Urinary bladder (tissue), 3 donors: ENCODE measurements at regions not wholly inside any gene's neighbourhood (a gene's known extent, or its start where the extent isn't known, plus 50 kb on each side); places are given as distances from the start of the nearest gene placed in this dataset.

Experiments
- DNase-seq: peaks from one replicate; pipeline ENCODE4 v3.0.0-alpha.2; 2015; ENCODE audit errors: extremely low spot score
- H3K27ac ChIP-seq: one replicate; pipeline ENCODE4 v1.5.1; 2013; ENCODE audit warnings: low read depth, mild to moderate bottlenecking, moderate library complexity
- H3K36me3 ChIP-seq: one replicate; pipeline ENCODE4 v1.6.1; 2013; ENCODE audit warnings: mild to moderate bottlenecking, moderate library complexity; ENCODE audit not compliant: insufficient read depth
- H3K4me1 ChIP-seq: one replicate; pipeline ENCODE4 v1.6.1; 2013; ENCODE audit warnings: mild to moderate bottlenecking, moderate library complexity; ENCODE audit not compliant: insufficient read depth
- H3K4me3 ChIP-seq: one replicate; pipeline ENCODE4 v1.5.1; 2013; ENCODE audit warnings: low read depth, low read length
- WGBS: extraction: QIAGEN DNeasy Blood & Tissue Kit; methylation state at CpG from one replicate; pipeline ENCODE4 v1.1.7; 2013; 5-methylcytosine and 5-hydroxymethylcytosine counted together
- donor health status: healthy with polysubstance abuse.
- donor health status: healthy.

DNA sequence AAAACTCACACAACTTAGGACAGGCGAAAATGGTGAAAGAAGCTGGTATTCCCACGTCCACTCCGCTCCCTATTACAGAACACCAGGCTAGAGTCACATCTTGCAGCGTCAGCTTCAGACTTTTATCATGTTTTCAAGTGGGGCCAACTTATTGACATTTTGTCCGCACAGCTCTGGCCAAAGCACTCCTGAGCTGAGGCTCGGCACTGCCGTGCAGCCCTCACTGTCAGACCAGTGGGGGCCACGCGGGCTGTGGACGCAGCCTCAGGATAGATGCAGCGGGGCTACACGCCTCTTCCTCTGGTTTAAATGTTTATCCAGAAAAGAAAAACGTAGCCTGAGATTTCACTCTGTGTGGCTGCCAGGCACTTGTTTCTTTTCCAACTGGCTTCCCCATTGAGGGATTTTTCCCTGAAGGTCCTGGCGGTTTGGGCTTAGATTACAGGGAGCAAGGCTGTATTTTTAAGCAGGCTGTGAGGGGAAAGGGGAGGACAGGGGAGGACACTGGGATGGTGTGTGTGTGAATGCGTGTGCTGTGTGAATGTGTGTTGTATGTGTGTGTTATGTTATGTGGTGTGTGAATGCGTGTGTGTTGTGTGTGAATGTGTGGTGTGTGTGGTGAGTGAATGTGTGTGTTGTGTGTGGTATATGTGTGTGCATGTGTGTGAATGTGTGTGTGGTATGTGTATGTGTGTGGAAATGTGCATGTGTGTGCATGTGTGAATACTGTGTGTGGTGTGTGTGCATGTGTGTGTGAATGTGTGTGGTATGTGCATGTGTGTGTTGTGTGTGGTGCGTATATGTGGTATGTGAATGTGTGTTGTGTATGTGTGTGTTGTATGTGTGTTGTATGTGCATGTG is 267.6 kb downstream of the DCDC2C start:
- 36% methylated on average over 17 of the region's 17 CpGs for WGBS
- H3K27ac ChIP-seq = no peak overlapping the region
- H3K4me3 ChIP-seq = no peak overlapping the region
- DNase-seq = no peak
- no peaks in the 10 kb centered on the region for H3K36me3 ChIP-seq
- H3K4me1 ChIP-seq = no peaks in the 10 kb centered on the region

DNA sequence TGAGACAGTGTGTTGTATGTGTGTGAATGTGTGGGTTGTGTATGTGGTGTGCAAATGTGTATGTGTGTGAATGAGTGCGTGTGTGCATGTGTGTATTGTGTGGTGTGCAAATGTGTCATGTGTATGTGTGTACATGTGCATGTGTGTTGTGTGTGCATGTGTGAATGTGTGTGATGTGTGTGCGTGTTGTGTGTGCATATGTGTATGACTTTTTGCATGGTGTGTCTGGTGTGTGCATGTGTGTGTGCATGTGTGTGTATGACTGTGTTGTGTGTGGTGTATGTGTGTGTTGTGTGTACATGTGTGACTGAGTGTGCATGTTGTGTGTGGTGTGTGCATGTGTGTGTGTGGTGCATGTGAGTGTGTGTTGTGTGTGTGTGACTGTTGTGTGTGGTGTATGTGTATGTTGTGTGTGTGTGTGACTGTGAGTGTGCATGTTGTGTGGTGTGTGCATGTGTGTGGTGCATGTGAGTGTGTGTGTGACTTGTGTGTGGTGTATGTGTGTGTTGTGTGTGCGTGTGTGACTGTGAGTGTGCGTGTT is 268.3 kb downstream of the DCDC2C start:
- Histone ChIP-seq H3K4me3 (no peak overlapping the region), H3K27ac (no peak overlapping the region), H3K36me3 (no peaks in the 10 kb centered on the region), H3K4me1 (no peaks in the 10 kb centered on the region)
- 99% methylated on average over 4 of the region's 4 CpGs for WGBS
- DNase-seq = no peak

DNA sequence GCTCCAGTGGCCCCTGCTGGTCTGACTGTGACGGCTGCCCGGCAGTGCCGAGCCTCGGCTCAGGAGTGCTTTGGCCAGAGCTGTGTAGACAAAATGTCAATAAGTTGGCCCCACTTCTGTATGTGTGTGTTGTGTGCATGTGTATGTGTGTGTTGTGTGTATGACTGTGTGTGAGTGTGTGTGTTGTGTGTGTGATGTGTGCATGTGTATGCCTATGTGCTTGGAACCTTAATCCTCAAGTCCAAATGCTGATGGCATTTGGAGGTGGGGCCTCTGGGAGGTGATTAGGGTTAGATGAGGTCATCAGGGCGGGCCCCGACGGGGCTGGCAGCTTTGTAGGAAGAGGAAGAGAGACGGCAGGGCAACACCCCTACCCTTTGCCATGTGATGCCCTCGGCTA is 269.0 kb downstream of the DCDC2C start:
- no peak for DNase-seq
- 60% methylated on average over 9 of the region's 9 CpGs for WGBS
- H3K36me3 ChIP-seq = no peaks in the 10 kb centered on the region

DNA sequence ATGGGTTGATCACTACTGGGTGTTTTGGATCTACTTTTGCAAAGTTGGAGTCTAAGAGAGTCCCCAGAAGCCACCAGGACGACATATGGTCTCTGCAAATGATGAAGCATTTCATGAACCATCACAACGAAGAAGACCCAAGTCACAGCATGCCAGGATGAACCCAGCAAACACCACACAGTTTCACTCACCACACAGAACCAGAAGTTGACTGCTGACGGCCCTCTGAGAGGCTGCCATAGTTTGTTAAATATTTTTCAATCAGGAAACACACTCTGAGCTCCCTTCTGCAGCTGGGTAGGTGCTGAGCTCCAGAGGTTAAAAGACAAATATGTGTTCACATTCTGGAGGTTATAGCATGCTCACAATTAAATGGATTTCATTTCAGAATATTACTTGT is 271.4 kb downstream of the DCDC2C start:
- no peak overlapping the region for H3K4me3 ChIP-seq
- H3K36me3 ChIP-seq = no peaks in the 10 kb centered on the region
- H3K4me1 ChIP-seq = no peaks in the 10 kb centered on the region
- DNase-seq = no peak
- 72% methylated on average over 3 of the region's 3 CpGs for WGBS
- no peak overlapping the region for H3K27ac ChIP-seq

More for the DNA sequence above, 269.0 kb downstream of the DCDC2C start:
- no peaks in the 10 kb centered on the region for H3K4me1 ChIP-seq
- no peak overlapping the region for H3K27ac ChIP-seq
- no peak overlapping the region for H3K4me3 ChIP-seq

DNA sequence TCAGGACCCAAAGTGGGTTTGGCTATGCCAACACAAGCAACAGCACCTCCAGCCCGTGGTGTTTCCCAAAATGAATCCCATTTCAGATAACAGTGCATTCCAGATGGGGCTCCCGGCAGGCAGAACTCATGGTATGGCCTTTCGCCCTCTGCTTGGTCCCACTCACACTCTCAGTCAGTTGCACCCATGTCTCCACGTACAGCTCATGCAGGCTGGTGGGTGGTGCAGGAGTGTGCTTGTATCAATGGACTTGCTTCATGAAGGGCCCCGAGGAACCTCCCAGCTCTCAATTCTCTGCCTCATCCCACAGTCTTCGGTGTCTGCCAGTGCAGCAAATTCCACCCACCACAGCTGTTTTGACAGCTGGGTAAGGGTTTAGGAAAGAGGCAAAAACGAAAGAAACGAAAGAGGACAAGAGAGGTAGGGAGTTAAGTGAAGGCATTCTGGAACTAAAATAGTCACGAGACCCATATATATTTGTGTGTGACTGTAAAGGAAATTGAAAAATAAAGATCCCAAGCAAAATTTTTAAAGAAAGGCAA is 278.1 kb downstream of the DCDC2C start:
- WGBS = 79% methylated on average over 9 of the region's 9 CpGs
- Histone ChIP-seq H3K4me3 (no peak overlapping the region), H3K36me3 (no peaks in the 10 kb centered on the region), H3K27ac (no peak overlapping the region), H3K4me1 (no peaks in the 10 kb centered on the region)
- no peak for DNase-seq

DNA sequence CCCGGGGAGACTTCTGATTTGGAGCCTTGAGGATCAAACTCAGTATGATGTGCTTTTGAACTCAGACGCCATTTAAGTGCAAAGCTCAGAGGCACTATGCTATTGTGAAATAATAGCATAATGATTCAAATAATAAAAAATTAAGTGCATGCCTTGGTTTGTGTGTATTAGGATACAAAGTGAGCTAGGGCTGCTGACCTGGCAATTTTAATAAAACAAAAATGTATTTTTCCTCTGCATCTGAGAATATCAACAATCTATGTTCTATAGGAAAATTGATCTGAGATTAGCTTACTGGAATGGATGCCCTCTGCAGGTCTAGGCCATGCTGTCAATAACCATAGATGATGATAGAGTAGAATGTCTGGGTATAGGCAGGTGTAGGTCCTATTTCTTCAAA is 278.8 kb downstream of the DCDC2C start:
- Histone ChIP-seq H3K36me3 (no peaks in the 10 kb centered on the region), H3K4me3 (no peak overlapping the region), H3K4me1 (no peaks in the 10 kb centered on the region), H3K27ac (no peak overlapping the region)
- whole genome bisulfite sequencing = 86% methylated on average over 2 of the region's 2 CpGs
- no peak for DNase-seq

DNA sequence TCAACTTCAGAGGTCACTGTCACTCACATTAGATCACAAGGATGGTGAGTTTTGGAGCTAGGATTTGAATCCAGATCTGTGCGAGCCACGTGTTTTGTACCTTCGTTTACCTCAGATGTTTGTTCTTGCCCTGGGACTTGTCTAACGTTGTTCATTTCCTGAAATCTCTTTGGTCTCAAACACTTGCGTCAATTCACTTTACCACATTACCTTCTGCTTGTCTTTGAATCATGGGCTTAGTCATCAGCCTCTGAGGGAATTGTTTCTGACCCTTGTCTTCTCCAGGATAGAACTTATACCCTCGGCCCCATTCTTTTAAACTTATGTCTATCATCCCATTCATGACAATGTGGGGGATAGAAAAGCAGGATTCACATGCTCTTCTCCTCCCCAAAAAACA is 282.7 kb downstream of the DCDC2C start:
- H3K27ac ChIP-seq = no peak overlapping the region
- no peak overlapping the region for H3K4me3 ChIP-seq
- DNase-seq = no peak
- H3K4me1 ChIP-seq = no peaks in the 10 kb centered on the region
- 82% methylated on average over 6 of the region's 6 CpGs for WGBS
- H3K36me3 ChIP-seq = no peaks in the 10 kb centered on the region

DNA sequence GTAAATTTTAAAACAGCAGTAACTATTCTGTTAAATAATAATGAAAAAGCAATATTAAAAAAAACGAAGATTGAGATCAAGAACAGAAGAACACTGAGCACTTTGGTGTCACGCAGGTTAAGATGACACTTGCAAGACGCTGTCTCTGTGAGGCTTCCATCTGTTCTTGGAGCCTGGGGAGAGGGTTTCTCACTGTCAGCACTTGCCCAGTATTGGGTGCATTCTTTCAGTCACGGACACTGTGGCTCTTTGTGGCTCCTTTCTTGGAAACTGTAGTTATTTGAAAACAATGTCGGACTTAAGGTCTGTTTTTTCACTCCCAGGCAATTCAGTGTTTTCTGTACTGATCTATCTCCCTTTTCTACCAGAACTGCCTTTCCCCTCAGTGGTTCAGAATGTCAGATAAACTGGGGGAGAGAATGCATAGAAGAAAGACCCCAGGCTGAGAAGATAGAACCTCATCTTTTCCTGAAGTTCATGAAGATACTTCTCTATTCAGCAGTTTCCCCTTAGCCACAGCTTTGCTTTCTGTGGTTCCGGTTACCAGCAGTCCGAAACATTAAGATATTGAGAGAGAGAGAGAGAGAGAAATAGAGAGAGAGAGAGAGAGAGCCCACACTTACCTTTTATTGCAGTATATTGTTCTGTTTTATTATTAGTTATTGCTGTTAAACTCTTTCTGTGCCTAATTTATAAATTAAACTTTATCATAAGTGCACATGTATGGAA is 283.3 kb downstream of the DCDC2C start:
- Histone ChIP-seq H3K36me3 (no peaks in the 10 kb centered on the region), H3K27ac (no peak overlapping the region), H3K4me1 (no peaks in the 10 kb centered on the region), H3K4me3 (no peak overlapping the region)
- no peak for DNase-seq
- 69% methylated on average over 7 of the region's 7 CpGs for WGBS

DNA sequence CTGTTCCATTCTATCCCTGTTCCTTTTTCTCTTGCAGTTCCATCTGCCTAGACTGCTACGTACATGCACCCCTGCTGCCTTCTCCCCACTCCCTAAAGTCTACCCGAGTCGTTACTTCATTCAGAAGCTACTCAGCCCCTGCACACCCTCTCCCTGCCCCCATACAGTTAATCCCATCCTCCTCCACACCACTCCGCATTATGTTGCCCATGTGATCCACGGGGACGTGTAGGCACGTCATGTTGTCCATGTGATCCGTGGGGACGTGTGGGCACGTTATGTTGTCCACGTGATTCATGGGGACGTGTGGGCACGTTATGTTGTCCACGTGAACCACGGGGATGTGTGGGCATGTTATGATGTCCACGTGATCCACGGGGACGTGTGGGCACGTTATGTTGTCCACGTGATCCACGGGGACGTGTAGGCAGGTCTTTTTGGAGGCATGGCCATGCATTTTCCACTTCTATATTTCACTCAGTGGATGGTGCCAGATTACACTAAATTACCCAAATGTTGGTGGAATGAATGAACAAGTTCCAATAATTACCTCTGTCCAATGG is 299.5 kb downstream of the DCDC2C start:
- 89% methylated on average over 22 of the region's 22 CpGs for WGBS

DNA sequence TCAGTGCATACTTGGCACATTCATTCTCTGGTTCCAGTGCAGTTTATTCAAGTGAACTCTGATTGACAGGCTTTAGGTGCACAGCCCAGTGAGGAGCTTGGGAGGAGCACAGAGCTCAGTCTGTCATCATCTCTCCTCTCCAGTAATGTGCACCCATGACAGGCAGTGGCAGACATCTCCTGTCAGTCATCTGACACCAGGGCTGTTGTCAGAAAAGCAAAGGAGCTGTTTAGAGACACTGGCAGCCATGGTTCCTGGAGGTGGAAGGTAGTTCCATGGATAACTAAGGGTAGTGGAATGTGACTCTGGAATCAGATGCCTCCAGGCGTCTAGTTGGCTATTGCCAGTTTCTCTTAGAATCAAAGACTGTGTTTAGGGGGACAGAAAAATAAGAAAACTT is 308.8 kb downstream of the DCDC2C start:
- DNase-seq = no peak
- Histone ChIP-seq H3K4me3 (no peak overlapping the region), H3K27ac (no peak overlapping the region), H3K36me3 (no peaks in the 10 kb centered on the region), H3K4me1 (no peaks in the 10 kb centered on the region)
- WGBS = 77% methylated on average over 1 of the region's 1 CpG

More for the DNA sequence above, 299.5 kb downstream of the DCDC2C start:
- Histone ChIP-seq H3K27ac (no peak overlapping the region), H3K4me3 (no peak overlapping the region), H3K4me1 (no peaks in the 10 kb centered on the region), H3K36me3 (no peaks in the 10 kb centered on the region)
- DNase-seq = no peak

DNA sequence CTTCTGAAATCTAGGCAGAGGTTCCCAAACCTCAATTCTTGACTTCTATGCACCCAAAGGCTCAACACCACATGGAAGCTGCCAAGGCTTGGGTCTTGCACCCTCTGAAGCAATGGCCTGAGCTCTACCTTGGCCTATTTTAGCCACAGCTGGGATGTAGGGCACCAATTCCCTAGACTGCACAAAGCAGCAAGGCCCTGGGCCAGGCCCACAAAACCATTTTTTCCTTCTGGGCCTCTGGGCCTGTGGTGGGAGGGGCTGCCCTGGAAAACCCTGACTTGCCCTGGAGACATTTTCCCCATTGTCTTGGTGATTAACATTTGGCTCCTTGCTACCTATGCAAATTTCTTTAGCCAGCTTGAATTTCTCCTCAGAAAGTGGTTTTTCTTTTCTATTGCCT is 315.2 kb downstream of the DCDC2C start:
- H3K36me3 ChIP-seq = no peaks in the 10 kb centered on the region
- no peak for DNase-seq
- H3K4me3 ChIP-seq = no peak overlapping the region
- no peak overlapping the region for H3K27ac ChIP-seq
- H3K4me1 ChIP-seq = no peaks in the 10 kb centered on the region

DNA sequence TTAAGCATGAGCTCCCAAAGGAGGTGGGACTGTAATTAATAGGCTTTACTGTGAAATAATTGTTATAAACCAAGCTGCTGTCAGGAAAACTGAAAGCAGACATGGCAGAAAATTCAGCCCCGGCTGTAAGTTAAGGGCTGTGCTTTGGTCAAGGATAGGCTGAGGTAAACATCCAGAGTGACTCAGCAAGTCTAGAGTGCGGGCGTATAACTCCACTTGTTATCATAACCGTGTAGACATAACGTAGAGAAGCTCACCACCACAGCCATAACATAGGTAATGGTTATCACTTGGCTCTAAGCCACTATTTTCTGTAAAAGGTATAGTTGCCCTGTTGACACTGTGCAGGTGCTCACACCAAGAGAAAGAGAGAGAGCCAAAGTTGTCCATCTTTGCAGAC is 316.8 kb downstream of the DCDC2C start:
- no peaks in the 10 kb centered on the region for H3K36me3 ChIP-seq
- DNase-seq = no peak
- no peaks in the 10 kb centered on the region for H3K4me1 ChIP-seq
- H3K4me3 ChIP-seq = no peak overlapping the region
- no peak overlapping the region for H3K27ac ChIP-seq
- WGBS = 22% methylated on average over 5 of the region's 5 CpGs

DNA sequence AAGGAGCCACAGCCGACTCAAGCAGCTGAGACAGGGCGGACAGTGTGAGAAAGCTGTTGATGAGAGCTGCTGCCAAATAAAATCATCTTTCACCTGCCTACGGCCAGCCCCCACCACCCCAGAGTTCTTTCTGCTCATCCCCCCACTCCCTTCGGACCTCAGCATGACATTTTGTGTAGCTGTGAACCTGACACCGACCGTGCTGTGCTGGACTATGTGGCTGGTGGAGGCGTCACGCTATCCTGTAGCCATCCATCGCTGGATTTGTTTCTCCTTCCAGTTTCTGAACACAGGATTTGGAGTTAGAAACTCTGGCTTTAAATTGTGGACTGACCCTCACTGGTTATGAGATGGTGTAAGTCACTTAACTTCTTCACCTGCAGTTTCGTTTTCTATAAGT is 317.3 kb downstream of the DCDC2C start:
- Histone ChIP-seq H3K36me3 (no peaks in the 10 kb centered on the region), H3K27ac (no peak overlapping the region), H3K4me3 (no peak overlapping the region), H3K4me1 (no peaks in the 10 kb centered on the region)
- no peak for DNase-seq
- 46% methylated on average over 10 of the region's 10 CpGs for WGBS
